Stimulated activated CD8-positive, alpha-beta memory T cell treated with anti-CD3 and anti-CD28 coated beads, Interleukin-4, amount 100 ng/mL, for 48 hours (primary cell): ENCODE measurements at regions not wholly inside any gene's neighbourhood (a gene's known extent, or its start where the extent isn't known, plus 50 kb on each side); places are given as distances from the start of the nearest gene placed in this dataset.

ENCODE experiments used
- DNase-seq: peaks from one replicate; pipeline ENCODE4 v3.0.0-alpha.2; 2020

GRCh38 chr1:56417646-56418045, 161.7 kb downstream of the PLPP3 start:
- DNase-seq: no peak

- DNase-seq: no peak
These were observed 162.9 kb downstream of the PLPP3 start for GRCh38 chr1:56416495-56416894.

GRCh38 chr1:56415720-56416119, 163.6 kb downstream of the PLPP3 start:
- no peak for DNase-seq

- no peak for DNase-seq
These were observed 164.1 kb downstream of the PLPP3 start for GRCh38 chr1:56415258-56415657.

GRCh38 chr1:56414728-56415224, 164.6 kb downstream of the PLPP3 start:
- DNase-seq: no peak

- no peak for DNase-seq
These were observed 165.6 kb downstream of the PLPP3 start for GRCh38 chr1:56413671-56414199.

GRCh38 chr1:56411484-56412180, 167.7 kb downstream of the PLPP3 start:
- DNase-seq: no peak

GRCh38 chr1:56411021-56411420, 168.3 kb downstream of the PLPP3 start:
- DNase-seq: no peak

GRCh38 chr1:56410405-56410804, 169.0 kb downstream of the PLPP3 start:
- DNase-seq: no peak

- DNase-seq: no peak
These were observed 170.2 kb downstream of the PLPP3 start for GRCh38 chr1:56409112-56409691.

- DNase-seq: no peak
These were observed 172.5 kb downstream of the PLPP3 start for GRCh38 chr1:56406821-56407220.

GRCh38 chr1:56404561-56405030, 174.8 kb downstream of the PLPP3 start:
- no peak for DNase-seq

GRCh38 chr1:56404066-56404465, 175.3 kb downstream of the PLPP3 start:
- DNase-seq: no peak

- DNase-seq: no peak
These were observed 176.0 kb downstream of the PLPP3 start for GRCh38 chr1:56403321-56403720.

GRCh38 chr1:56401191-56401590, 178.2 kb downstream of the PLPP3 start:
- DNase-seq: no peak

- DNase-seq: no peak
These were observed 178.8 kb downstream of the PLPP3 start for GRCh38 chr1:56400526-56400925.

GRCh38 chr1:56399795-56400194, 179.6 kb downstream of the PLPP3 start:
- no peak for DNase-seq

GRCh38 chr1:56399326-56399725, 180.0 kb downstream of the PLPP3 start:
- DNase-seq: no peak

GRCh38 chr1:56397811-56398231, 181.5 kb downstream of the PLPP3 start:
- no peak for DNase-seq

GRCh38 chr1:56397409-56397808, 182.0 kb downstream of the PLPP3 start:
- no peak for DNase-seq

- DNase-seq: no peak
These were observed 182.8 kb downstream of the PLPP3 start for GRCh38 chr1:56396581-56396980.

GRCh38 chr1:56395776-56396175, 183.6 kb downstream of the PLPP3 start:
- DNase-seq: no peak

GRCh38 chr1:56394298-56394697, 185.1 kb downstream of the PLPP3 start:
- no peak for DNase-seq
